Fibroblast of lung (primary cell): ENCODE measurements at regions not wholly inside any gene's neighbourhood (a gene's known extent, or its start where the extent isn't known, plus 50 kb on each side); places are given as distances from the start of the nearest gene placed in this dataset.

Source experiments
- DNase-seq, 2 donors: peaks; one replicate each; pipeline versions ENCODE4 v3.0.0 to v3.0.0-alpha.2; 2010; ENCODE audit warnings: low read depth in 2 of 2
- H2AFZ ChIP-seq: 2 replicates; pipeline ENCODE4 v1.5.1; 2012; ENCODE audit warnings: low read length, control low read depth, inconsistent platforms
- H3K27ac ChIP-seq: 2 replicates; pipeline ENCODE4 v1.5.1; 2011; ENCODE audit warnings: low read length, control low read depth; ENCODE audit not compliant: insufficient read depth
- H3K27me3 ChIP-seq: 2 replicates; pipeline ENCODE4 v1.5.1; 2011; ENCODE audit warnings: mild to moderate bottlenecking, low read length; ENCODE audit not compliant: control insufficient read depth, insufficient read depth
- H3K36me3 ChIP-seq: 2 replicates; pipeline ENCODE4 v1.5.1; 2011; ENCODE audit warnings: low read length; ENCODE audit not compliant: control insufficient read depth, insufficient read depth
- H3K4me1 ChIP-seq: 2 replicates; pipeline ENCODE4 v1.5.1; 2011; ENCODE audit warnings: low read length; ENCODE audit not compliant: control insufficient read depth, insufficient read depth; ENCODE audit errors: extremely low read depth
- H3K4me2 ChIP-seq: 2 replicates; pipeline ENCODE4 v1.5.1; 2011; ENCODE audit warnings: low read length, control low read depth; ENCODE audit not compliant: insufficient read depth; ENCODE audit errors: extremely low read depth
- H3K4me3 ChIP-seq, 4 experiments: fragments of 200-600 bp in 1 of 4; sonication (generic) in 1 of 4; replicated peaks in 1 of 4; 2 replicates each; pipeline ENCODE4 v1.5.1; 2011 to 2016; ENCODE audit warnings: low read length in 4 of 4, low read depth in 3 of 4, mild to moderate bottlenecking in 3 of 4, control low read depth in 2 of 4, inconsistent platforms in 1 of 4, mixed read lengths in 1 of 4; ENCODE audit not compliant: insufficient read depth in 1 of 4; ENCODE audit errors: control extremely low read depth in 1 of 4
- H3K79me2 ChIP-seq: 2 replicates; pipeline ENCODE4 v1.5.1; 2012; ENCODE audit warnings: mild to moderate bottlenecking, low read length, inconsistent platforms; ENCODE audit not compliant: control insufficient read depth, insufficient read depth
- H3K9ac ChIP-seq: 2 replicates; pipeline ENCODE4 v1.5.1; 2011; ENCODE audit warnings: mild to moderate bottlenecking, low read length, control low read depth; ENCODE audit not compliant: insufficient read depth
- H3K9me3 ChIP-seq: 2 replicates; pipeline ENCODE4 v1.5.1; 2012; ENCODE audit warnings: low read depth, low read length; ENCODE audit not compliant: control insufficient read depth, insufficient read depth
- H4K20me1 ChIP-seq: 2 replicates; pipeline ENCODE4 v1.5.1; 2011; ENCODE audit warnings: low read length; ENCODE audit not compliant: control insufficient read depth, insufficient read depth; ENCODE audit errors: extremely low read depth
- EZH2 ChIP-seq: IDR thresholded peaks from 2 replicates; pipeline ENCODE4 v1.5.1; 2012; ENCODE audit warnings: low read length, control low read depth, mild to moderate bottlenecking; ENCODE audit errors: missing control alignments
- TF ChIP-seq, protein P1 (sequence below), 2 donors: IDR thresholded peaks in 1 of 2; conservative IDR thresholded peaks in 1 of 2; 1 replicate in 1 of 2; 2 replicates in 1 of 2; pipeline ENCODE4 v1.5.1; 2011 to 2012; ENCODE audit warnings: low read length in 2 of 2, control low read depth in 1 of 2, inconsistent platforms in 1 of 2, low read depth in 1 of 2, mild to moderate bottlenecking in 1 of 2

DNA sequence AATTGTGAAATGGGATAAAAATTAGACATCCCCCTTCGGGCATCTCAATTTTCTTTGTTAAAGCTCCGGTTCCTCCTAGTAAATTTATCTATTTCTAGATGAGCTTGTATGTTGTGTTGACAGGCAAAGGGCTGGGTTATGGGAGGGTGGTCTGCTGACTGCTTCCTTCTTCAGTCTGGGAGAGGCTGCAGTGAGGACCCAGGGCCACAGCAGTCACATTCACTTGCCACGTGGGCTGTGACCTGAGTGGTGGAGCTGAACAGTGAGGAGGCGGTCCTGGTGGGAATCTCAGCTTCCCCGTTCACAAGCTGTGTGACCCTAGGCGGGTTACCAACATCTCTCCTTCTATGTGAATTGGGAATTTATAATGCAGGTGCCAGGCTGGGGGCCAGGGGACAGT lies 57.5 kb upstream of the RXRA start:
- no peaks in the 10 kb centered on the region for H3K79me2 ChIP-seq
- H3K27ac ChIP-seq, result no peak overlapping the region
- no peak overlapping the region for H2AFZ ChIP-seq
- no peaks in the 10 kb centered on the region for H4K20me1 ChIP-seq
- H3K9me3 ChIP-seq, result no peaks in the 10 kb centered on the region
- H3K36me3 ChIP-seq, result no peaks in the 10 kb centered on the region
- no peak for TF ChIP-seq EZH2
- TF ChIP-seq, protein P1, sequence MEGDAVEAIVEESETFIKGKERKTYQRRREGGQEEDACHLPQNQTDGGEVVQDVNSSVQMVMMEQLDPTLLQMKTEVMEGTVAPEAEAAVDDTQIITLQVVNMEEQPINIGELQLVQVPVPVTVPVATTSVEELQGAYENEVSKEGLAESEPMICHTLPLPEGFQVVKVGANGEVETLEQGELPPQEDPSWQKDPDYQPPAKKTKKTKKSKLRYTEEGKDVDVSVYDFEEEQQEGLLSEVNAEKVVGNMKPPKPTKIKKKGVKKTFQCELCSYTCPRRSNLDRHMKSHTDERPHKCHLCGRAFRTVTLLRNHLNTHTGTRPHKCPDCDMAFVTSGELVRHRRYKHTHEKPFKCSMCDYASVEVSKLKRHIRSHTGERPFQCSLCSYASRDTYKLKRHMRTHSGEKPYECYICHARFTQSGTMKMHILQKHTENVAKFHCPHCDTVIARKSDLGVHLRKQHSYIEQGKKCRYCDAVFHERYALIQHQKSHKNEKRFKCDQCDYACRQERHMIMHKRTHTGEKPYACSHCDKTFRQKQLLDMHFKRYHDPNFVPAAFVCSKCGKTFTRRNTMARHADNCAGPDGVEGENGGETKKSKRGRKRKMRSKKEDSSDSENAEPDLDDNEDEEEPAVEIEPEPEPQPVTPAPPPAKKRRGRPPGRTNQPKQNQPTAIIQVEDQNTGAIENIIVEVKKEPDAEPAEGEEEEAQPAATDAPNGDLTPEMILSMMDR (conservative IDR thresholded peaks at IDR 0.05 in 1 of 2, IDR thresholded peaks at IDR 0.05 in 1 of 2; ENCODE audit: low read depth in 1 of 2, low read length in 2 of 2), result no peak
- H3K27me3 ChIP-seq, result peaks cover 6% of the 10 kb centered on the region
- H3K4me3 ChIP-seq, result no peak overlapping the region
- H3K9ac ChIP-seq, result no peak overlapping the region
- DNase-seq, result no peak
- no peak overlapping the region for H3K4me2 ChIP-seq
- H3K4me1 ChIP-seq, result no peaks in the 10 kb centered on the region

DNA sequence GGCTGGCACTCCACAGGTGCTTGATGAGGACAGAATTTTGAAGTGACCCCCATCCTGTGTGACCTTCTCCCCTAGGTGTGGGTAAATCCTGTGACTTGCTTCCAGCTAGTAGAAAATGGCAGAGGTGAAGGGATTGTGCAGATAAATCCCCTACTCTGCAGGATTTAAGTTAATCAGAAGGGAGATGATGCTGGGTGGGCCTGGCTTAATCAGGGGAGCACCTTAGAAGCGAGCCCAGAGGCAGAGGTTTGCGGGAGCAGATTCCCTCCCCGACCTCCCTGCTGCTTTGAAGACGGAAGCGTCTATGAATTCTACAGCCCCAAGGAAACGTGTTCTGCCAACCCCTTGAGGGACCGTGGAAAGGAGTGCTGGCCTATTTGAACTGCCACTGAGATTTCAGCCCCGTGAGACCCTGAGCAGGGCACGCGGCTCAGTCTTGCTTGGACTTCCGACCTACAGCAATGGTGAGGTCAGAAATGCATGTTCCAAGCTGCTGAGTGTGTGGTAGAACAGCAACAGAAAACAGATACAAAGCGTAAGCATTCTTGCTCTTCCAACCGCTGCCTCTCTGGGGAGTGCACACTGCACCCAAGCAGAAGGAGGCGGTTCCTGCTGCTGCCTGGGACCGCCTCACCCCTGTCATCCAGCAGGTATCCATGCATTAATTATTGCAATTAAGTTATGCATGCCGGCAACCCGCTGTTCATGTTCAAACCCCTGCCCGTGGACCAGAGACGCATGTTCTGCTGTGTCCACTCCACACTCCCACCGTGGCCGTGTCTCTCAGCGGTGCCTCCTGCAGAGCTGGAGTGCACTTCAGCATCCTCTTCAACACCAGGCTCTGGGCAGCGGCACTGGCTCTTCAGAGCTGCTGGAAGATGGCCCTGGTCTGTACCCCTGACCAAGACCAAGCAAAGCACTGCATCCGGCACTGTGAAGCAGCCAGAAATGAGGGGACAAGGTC lies 54.6 kb upstream of the RXRA start:
- H3K27me3 ChIP-seq, result peaks cover 6% of the 10 kb centered on the region
- no peaks in the 10 kb centered on the region for H3K4me1 ChIP-seq
- no peak overlapping the region for H2AFZ ChIP-seq
- no peak overlapping the region for H3K4me2 ChIP-seq
- DNase-seq, result no peak
- H4K20me1 ChIP-seq, result no peaks in the 10 kb centered on the region
- H3K79me2 ChIP-seq, result no peaks in the 10 kb centered on the region
- H3K9ac ChIP-seq, result no peak overlapping the region
- no peak overlapping the region for H3K4me3 ChIP-seq
- H3K27ac ChIP-seq, result no peak overlapping the region
- H3K36me3 ChIP-seq, result no peaks in the 10 kb centered on the region
- TF ChIP-seq, protein P1 (conservative IDR thresholded peaks at IDR 0.05 in 1 of 2, IDR thresholded peaks at IDR 0.05 in 1 of 2; ENCODE audit: low read depth in 1 of 2, low read length in 2 of 2), result no peak
- TF ChIP-seq EZH2, result no peak
- H3K9me3 ChIP-seq, result no peaks in the 10 kb centered on the region

DNA sequence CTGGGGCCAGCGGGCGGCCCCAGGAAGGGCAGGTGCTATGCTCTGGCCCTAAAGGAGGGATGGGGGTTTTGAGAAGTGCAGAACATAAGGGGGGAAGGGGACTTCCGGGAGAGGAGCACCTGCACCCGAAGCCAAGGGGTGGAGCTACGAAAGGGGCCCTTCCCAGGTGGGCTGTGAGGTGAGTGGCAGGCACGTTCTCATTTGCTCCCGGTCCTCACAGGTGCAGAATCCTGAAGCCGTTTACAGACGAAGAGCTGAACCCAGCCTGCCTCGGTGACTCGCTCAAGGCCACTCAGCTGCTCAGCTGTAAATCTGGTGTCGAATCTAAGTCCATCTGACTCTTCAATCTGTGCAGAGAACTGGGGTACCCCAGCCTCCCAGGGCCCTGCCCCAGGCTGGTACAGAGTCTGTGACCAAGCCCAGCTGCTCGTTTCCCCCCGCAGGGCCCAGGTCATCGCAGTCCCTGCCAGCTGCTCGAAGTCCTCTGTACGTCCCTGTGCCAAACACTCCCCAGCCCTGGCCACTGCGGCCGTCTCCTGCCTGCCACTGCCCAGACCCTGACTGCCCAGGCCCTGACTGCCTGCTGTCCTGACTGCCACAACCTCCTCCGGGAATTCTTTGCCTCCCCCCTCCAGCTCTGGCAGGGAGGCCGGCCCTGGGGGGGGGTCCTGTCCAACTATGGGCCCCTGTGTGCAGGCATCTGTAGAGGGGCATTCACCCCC lies 53.8 kb upstream of the RXRA start:
- H3K27me3 ChIP-seq, result peaks cover 7% of the 10 kb centered on the region
- no peaks in the 10 kb centered on the region for H3K9me3 ChIP-seq
- no peak overlapping the region for H3K27ac ChIP-seq
- DNase-seq, result no peak
- no peaks in the 10 kb centered on the region for H3K4me1 ChIP-seq
- TF ChIP-seq, protein P1 (conservative IDR thresholded peaks at IDR 0.05 in 1 of 2, IDR thresholded peaks at IDR 0.05 in 1 of 2; ENCODE audit: low read depth in 1 of 2, low read length in 2 of 2), result no peak
- TF ChIP-seq EZH2, result no peak
- no peaks in the 10 kb centered on the region for H3K79me2 ChIP-seq
- H4K20me1 ChIP-seq, result no peaks in the 10 kb centered on the region
- H3K4me3 ChIP-seq, result no peak overlapping the region
- H3K4me2 ChIP-seq, result no peak overlapping the region
- no peak overlapping the region for H3K9ac ChIP-seq
- H2AFZ ChIP-seq, result no peak overlapping the region
- no peaks in the 10 kb centered on the region for H3K36me3 ChIP-seq
